Smooth muscle cell (in vitro differentiated cells): ENCODE measurements at regions not wholly inside any gene's neighbourhood (a gene's known extent, or its start where the extent isn't known, plus 50 kb on each side); places are given as distances from the start of the nearest gene placed in this dataset.
A peak's percentile ranks its signal among the peaks of the same experiment; 100 is the strongest.

Source experiments
- DNase-seq: peaks from one replicate; lab custom pipeline; 2025; ENCODE audit not compliant: unreplicated experiment; lab: John Stamatoyannopoulos, UW
- H2AFZ ChIP-seq: fragments of 200-600 bp; sonication (generic); 2 replicates; pipeline ENCODE4 v1.6.0; 2016; ENCODE audit warnings: antibody characterized with exemption, low read depth, mild to moderate bottlenecking
- H3F3A ChIP-seq: fragments of 200-600 bp; sonication (generic); 2 replicates; pipeline ENCODE4 v1.6.0; 2017; ENCODE audit warnings: antibody characterized with exemption, low read depth
- H3K27ac ChIP-seq: fragments of 200-600 bp; sonication (generic); 2 replicates; pipeline ENCODE4 v1.5.1; 2016; ENCODE audit warnings: low read depth, mild to moderate bottlenecking
- H3K27me3 ChIP-seq: fragments of 200-600 bp; sonication (generic); 2 replicates; pipeline ENCODE4 v1.6.1; 2016; ENCODE audit warnings: low read depth, mild to moderate bottlenecking
- H3K36me3 ChIP-seq: fragments of 200-600 bp; sonication (generic); 2 replicates; pipeline ENCODE4 v1.5.1; 2016; ENCODE audit warnings: low read depth
- H3K4me1 ChIP-seq: fragments of 200-600 bp; sonication (generic); 2 replicates; pipeline ENCODE4 v1.5.1; 2016; ENCODE audit warnings: low read depth
- H3K4me2 ChIP-seq: fragments of 200-600 bp; sonication (generic); 2 replicates; pipeline ENCODE4 v1.6.0; 2016; ENCODE audit warnings: mild to moderate bottlenecking
- H3K4me3 ChIP-seq: fragments of 200-600 bp; sonication (generic); 2 replicates; pipeline ENCODE4 v1.5.1; 2016; ENCODE audit warnings: mild to moderate bottlenecking
- H3K79me2 ChIP-seq: fragments of 200-600 bp; sonication (generic); 2 replicates; pipeline ENCODE4 v1.6.0; 2016; ENCODE audit warnings: low read depth, mild to moderate bottlenecking
- H3K9ac ChIP-seq: fragments of 200-600 bp; sonication (generic); 2 replicates; pipeline ENCODE4 v1.6.0; 2016; ENCODE audit warnings: low read depth
- H3K9me3 ChIP-seq: fragments of 200-600 bp; sonication (generic); replicated peaks from 2 replicates; pipeline ENCODE4 v1.5.1; 2016; ENCODE audit warnings: low read depth
- H4K20me1 ChIP-seq: fragments of 200-600 bp; sonication (generic); 2 replicates; pipeline ENCODE4 v1.6.0; 2016; ENCODE audit warnings: low read depth
- CTCF ChIP-seq: fragments of 200-600 bp; sonication (generic); IDR thresholded peaks from 2 replicates; pipeline ENCODE4 v1.5.1; 2017; ENCODE audit warnings: borderline replicate concordance, mild to moderate bottlenecking, antibody characterized with exemption; ENCODE audit not compliant: insufficient read depth, poor library complexity, severe bottlenecking
- WGBS: methylation state at CpG from one replicate; pipeline ENCODE4 v1.1.7; 2016; ENCODE audit warnings: low lambda C conversion rate; 5-methylcytosine and 5-hydroxymethylcytosine counted together

GRCh38 chr18:21187886-21188285 is 54.1 kb upstream of the GREB1L start:
- Histone ChIP-seq H3K79me2 (no peaks in the 10 kb centered on the region), H3K9ac (no peak overlapping the region), H2AFZ (no peak overlapping the region), H3K27ac (no peak overlapping the region), H3K9me3 (no peaks in the 10 kb centered on the region), H3K36me3 (no peaks in the 10 kb centered on the region), H3F3A (no peaks in the 10 kb centered on the region), H4K20me1 (no peaks in the 10 kb centered on the region), H3K4me1 (no peaks in the 10 kb centered on the region), H3K4me3 (no peak overlapping the region), H3K4me2 (no peak overlapping the region), H3K27me3 (no peaks in the 10 kb centered on the region)
- TF ChIP-seq CTCF = no peak
- no peak for DNase-seq
- 92% methylated on average over 4 of the region's 4 CpGs for WGBS

- Histone ChIP-seq H3K4me3 (no peak overlapping the region), H3K27me3 (no peaks in the 10 kb centered on the region), H4K20me1 (no peaks in the 10 kb centered on the region), H3K36me3 (no peaks in the 10 kb centered on the region), H3K9me3 (no peaks in the 10 kb centered on the region), H3F3A (no peaks in the 10 kb centered on the region), H3K4me2 (no peak overlapping the region), H2AFZ (no peak overlapping the region), H3K79me2 (no peaks in the 10 kb centered on the region), H3K27ac (no peak overlapping the region), H3K4me1 (peaks cover 6% of the 10 kb centered on the region), H3K9ac (no peak overlapping the region)
- TF ChIP-seq CTCF = peak; percentile 53
- DNase-seq = peak; percentile 1
- WGBS = 50% methylated on average over 7 of the region's 7 CpGs
These were observed 50.3 kb upstream of the GREB1L start for GRCh38 chr18:21191596-21192307.
